MM.1S (cell line): ENCODE measurements at regions not wholly inside any gene's neighbourhood (a gene's known extent, or its start where the extent isn't known, plus 50 kb on each side); places are given as distances from the start of the nearest gene placed in this dataset.

Experiments used
- DNase-seq: peaks from one replicate; pipeline ENCODE4 v3.0.0-alpha.2; 2015
- H2AFZ ChIP-seq: fragments of 300-600 bp; sonication (generic); 2 replicates; pipeline ENCODE4 v1.6.0; 2016; ENCODE audit warnings: antibody characterized with exemption, low read length
- H3F3A ChIP-seq: fragments of 300-600 bp; sonication (generic); 2 replicates; pipeline ENCODE4 v1.6.1; 2016; ENCODE audit warnings: mild to moderate bottlenecking, antibody characterized with exemption, low read length, moderate library complexity, mixed read lengths; ENCODE audit not compliant: insufficient read depth
- H3K27ac ChIP-seq: fragments of 300-600 bp; sonication (generic); 2 replicates; pipeline ENCODE4 v1.5.1; 2016; ENCODE audit warnings: mild to moderate bottlenecking, low read length
- H3K27me3 ChIP-seq: fragments of 300-600 bp; sonication (generic); replicated peaks from 2 replicates; pipeline ENCODE4 v1.6.0; 2016; ENCODE audit warnings: low read length; ENCODE audit not compliant: insufficient read depth
- H3K36me3 ChIP-seq: fragments of 300-600 bp; sonication (generic); replicated peaks from 2 replicates; pipeline ENCODE4 v1.6.1; 2016; ENCODE audit warnings: mild to moderate bottlenecking, low read length, mixed read lengths; ENCODE audit not compliant: insufficient read depth
- H3K4me1 ChIP-seq: fragments of 300-600 bp; sonication (generic); 2 replicates; pipeline ENCODE4 v1.6.1; 2016; ENCODE audit warnings: low read length, mixed read lengths
- H3K4me2 ChIP-seq: fragments of 300-600 bp; sonication (generic); 2 replicates; pipeline ENCODE4 v1.6.0; 2016; ENCODE audit warnings: low read depth, low read length
- H3K4me3 ChIP-seq: fragments of 300-600 bp; sonication (generic); 2 replicates; pipeline ENCODE4 v1.5.1; 2016; ENCODE audit warnings: low read length, mixed read lengths
- H3K79me2 ChIP-seq: fragments of 300-600 bp; sonication (generic); 2 replicates; pipeline ENCODE4 v1.6.1; 2016; ENCODE audit warnings: mixed run types, low read length, mixed read lengths
- H3K9ac ChIP-seq: fragments of 300-600 bp; sonication (generic); 2 replicates; pipeline ENCODE4 v1.6.1; 2016; ENCODE audit warnings: low read length, mixed read lengths
- H3K9me2 ChIP-seq: fragments of 300-600 bp; sonication (generic); replicated peaks from 2 replicates; pipeline ENCODE4 v1.6.1; 2016; ENCODE audit warnings: mild to moderate bottlenecking, low read length, mixed read lengths; ENCODE audit not compliant: insufficient read depth
- H3K9me3 ChIP-seq: fragments of 300-600 bp; sonication (generic); replicated peaks from 2 replicates; pipeline ENCODE4 v1.6.1; 2016; ENCODE audit warnings: mild to moderate bottlenecking, low read length, mixed read lengths; ENCODE audit not compliant: insufficient read depth
- H4K20me1 ChIP-seq: fragments of 300-600 bp; sonication (generic); 2 replicates; pipeline ENCODE4 v1.6.1; 2016; ENCODE audit warnings: mild to moderate bottlenecking, low read length, moderate library complexity, mixed read lengths; ENCODE audit not compliant: insufficient read depth
- CTCF ChIP-seq: fragments of 300-600 bp; sonication (generic); IDR thresholded peaks from 2 replicates; pipeline ENCODE4 v1.5.1; 2016; ENCODE audit warnings: antibody characterized with exemption, low read length, mixed read lengths
- EZH2 ChIP-seq: fragments of 300-600 bp; sonication (generic); optimal IDR thresholded peaks from 2 replicates; pipeline ENCODE3; 2017; ENCODE audit warnings: low read depth, mild to moderate bottlenecking, antibody characterized with exemption, low read length, mixed read lengths
- EZH2phosphoT487 ChIP-seq: fragments of 300-600 bp; sonication (generic); IDR thresholded peaks from 2 replicates; pipeline ENCODE4 v1.6.1; 2018; ENCODE audit warnings: antibody characterized with exemption, low read length

GRCh38 chr6:9482030-9482738 lies 932.7 kb downstream of the TFAP2A start:
- no peak for TF ChIP-seq EZH2phosphoT487
- TF ChIP-seq CTCF: no peak
- TF ChIP-seq EZH2: no peak
- Histone ChIP-seq H3K4me3 (no peak overlapping the region), H3K27me3 (no peaks in the 10 kb centered on the region), H3K9me3 (no peaks in the 10 kb centered on the region), H3K4me2 (no peak overlapping the region), H4K20me1 (no peaks in the 10 kb centered on the region), H3K36me3 (no peaks in the 10 kb centered on the region), H3K9me2 (no peaks in the 10 kb centered on the region), H3F3A (no peaks in the 10 kb centered on the region), H2AFZ (no peak overlapping the region), H3K4me1 (no peaks in the 10 kb centered on the region), H3K79me2 (no peaks in the 10 kb centered on the region), H3K27ac (no peak overlapping the region), H3K9ac (no peak overlapping the region)
- DNase-seq: no peak

- Histone ChIP-seq H3K9ac (no peak overlapping the region), H3F3A (no peaks in the 10 kb centered on the region), H3K27me3 (no peaks in the 10 kb centered on the region), H3K9me2 (no peaks in the 10 kb centered on the region), H3K4me3 (no peak overlapping the region), H4K20me1 (no peaks in the 10 kb centered on the region), H3K9me3 (no peaks in the 10 kb centered on the region), H3K27ac (no peak overlapping the region), H2AFZ (no peak overlapping the region), H3K4me2 (no peak overlapping the region), H3K79me2 (no peaks in the 10 kb centered on the region), H3K4me1 (no peaks in the 10 kb centered on the region), H3K36me3 (no peaks in the 10 kb centered on the region)
- no peak for DNase-seq
- TF ChIP-seq CTCF (no peak), EZH2 (no peak)
These were observed 933.4 kb downstream of the TFAP2A start for GRCh38 chr6:9481292-9482029.

GRCh38 chr6:9468277-9468676 lies 946.6 kb downstream of the TFAP2A start:
- no peaks in the 10 kb centered on the region for H3K27me3 ChIP-seq
- H3K36me3 ChIP-seq: no peaks in the 10 kb centered on the region
- no peaks in the 10 kb centered on the region for H3K9me2 ChIP-seq
- H3K4me3 ChIP-seq: no peak overlapping the region
- H3K4me2 ChIP-seq: no peak overlapping the region
- H3K9ac ChIP-seq: no peak overlapping the region
- H3K79me2 ChIP-seq: no peaks in the 10 kb centered on the region
- no peaks in the 10 kb centered on the region for H3F3A ChIP-seq
- no peak for DNase-seq
- no peaks in the 10 kb centered on the region for H3K9me3 ChIP-seq
- no peaks in the 10 kb centered on the region for H3K4me1 ChIP-seq
- no peak overlapping the region for H3K27ac ChIP-seq
- no peaks in the 10 kb centered on the region for H4K20me1 ChIP-seq
- TF ChIP-seq EZH2: no peak
- TF ChIP-seq CTCF: no peak
- no peak for TF ChIP-seq EZH2phosphoT487
- no peak overlapping the region for H2AFZ ChIP-seq
